ENCODE measurements at regions not wholly inside any gene's neighbourhood (a gene's known extent, or its start where the extent isn't known, plus 50 kb on each side); places are given as distances from the start of the nearest gene placed in this dataset.

DNA sequence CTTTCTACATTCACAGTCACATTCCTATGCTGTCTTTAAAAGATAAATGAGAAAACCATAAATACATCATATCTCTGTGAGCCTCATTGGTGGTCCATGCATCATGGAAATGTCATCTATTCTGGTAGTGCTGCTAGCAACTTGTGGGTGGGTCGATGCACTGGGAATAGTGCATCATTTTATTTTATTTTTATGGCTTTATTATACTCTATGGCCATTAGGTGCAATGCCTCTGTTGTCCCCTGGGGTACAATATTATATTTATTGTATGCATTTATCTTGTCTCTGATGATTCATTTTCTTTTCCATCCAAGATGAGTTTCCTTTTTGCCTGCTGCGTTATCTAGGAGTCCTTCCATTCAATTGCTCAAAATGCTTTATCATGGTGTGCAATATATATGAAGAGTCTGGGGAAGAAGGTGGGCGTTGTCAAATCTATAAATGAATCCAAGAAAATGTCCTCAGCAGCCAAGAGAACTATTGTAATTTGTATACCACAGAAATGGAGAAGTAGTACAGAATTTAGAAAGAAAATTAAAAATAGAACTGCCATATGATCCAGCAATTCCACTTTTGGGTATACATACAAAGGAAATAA, 324.0 kb downstream of the KCNJ2 start:
- Histone ChIP-seq H4K20me1 (ENCODE audit: insufficient read depth, low read length, poor library complexity, severe bottlenecking) (no peaks in the 10 kb centered on the region), H3K9me3 (ENCODE audit: insufficient read depth, low read depth, low read length) (no peaks in the 10 kb centered on the region), H2AFZ (ENCODE audit: low read length) (no peak overlapping the region), H3K4me3 (ENCODE audit: low read length, poor library complexity, severe bottlenecking) (no peak overlapping the region), H3K36me3 (ENCODE audit: insufficient read depth, low read length) (no peaks in the 10 kb centered on the region), H3K9me2 (replicated peaks; ENCODE audit: low read depth, low read length) (no peaks in the 10 kb centered on the region), H3K9ac (ENCODE audit: low read depth, low read length, poor library complexity, severe bottlenecking) (no peak overlapping the region), H3K4me1 (ENCODE audit: insufficient read depth, low read length, poor library complexity, severe bottlenecking) (no peaks in the 10 kb centered on the region), H3K4me2 (ENCODE audit: low read depth, low read length, poor library complexity, severe bottlenecking) (no peak overlapping the region), H3F3A (ENCODE audit: low read depth) (no peaks in the 10 kb centered on the region), H3K27me3 (ENCODE audit: insufficient read depth, low read length, poor library complexity, severe bottlenecking) (no peaks in the 10 kb centered on the region), H3K79me2 (ENCODE audit: insufficient read depth, low read length) (no peaks in the 10 kb centered on the region)
- TF ChIP-seq, protein P1, sequence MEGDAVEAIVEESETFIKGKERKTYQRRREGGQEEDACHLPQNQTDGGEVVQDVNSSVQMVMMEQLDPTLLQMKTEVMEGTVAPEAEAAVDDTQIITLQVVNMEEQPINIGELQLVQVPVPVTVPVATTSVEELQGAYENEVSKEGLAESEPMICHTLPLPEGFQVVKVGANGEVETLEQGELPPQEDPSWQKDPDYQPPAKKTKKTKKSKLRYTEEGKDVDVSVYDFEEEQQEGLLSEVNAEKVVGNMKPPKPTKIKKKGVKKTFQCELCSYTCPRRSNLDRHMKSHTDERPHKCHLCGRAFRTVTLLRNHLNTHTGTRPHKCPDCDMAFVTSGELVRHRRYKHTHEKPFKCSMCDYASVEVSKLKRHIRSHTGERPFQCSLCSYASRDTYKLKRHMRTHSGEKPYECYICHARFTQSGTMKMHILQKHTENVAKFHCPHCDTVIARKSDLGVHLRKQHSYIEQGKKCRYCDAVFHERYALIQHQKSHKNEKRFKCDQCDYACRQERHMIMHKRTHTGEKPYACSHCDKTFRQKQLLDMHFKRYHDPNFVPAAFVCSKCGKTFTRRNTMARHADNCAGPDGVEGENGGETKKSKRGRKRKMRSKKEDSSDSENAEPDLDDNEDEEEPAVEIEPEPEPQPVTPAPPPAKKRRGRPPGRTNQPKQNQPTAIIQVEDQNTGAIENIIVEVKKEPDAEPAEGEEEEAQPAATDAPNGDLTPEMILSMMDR (conservative IDR thresholded peaks at IDR 0.05; ENCODE audit: low read length): no peak
- TF ChIP-seq EZH2phosphoT487 (IDR thresholded peaks at IDR 0.05; ENCODE audit: borderline replicate concordance): no peak

DNA sequence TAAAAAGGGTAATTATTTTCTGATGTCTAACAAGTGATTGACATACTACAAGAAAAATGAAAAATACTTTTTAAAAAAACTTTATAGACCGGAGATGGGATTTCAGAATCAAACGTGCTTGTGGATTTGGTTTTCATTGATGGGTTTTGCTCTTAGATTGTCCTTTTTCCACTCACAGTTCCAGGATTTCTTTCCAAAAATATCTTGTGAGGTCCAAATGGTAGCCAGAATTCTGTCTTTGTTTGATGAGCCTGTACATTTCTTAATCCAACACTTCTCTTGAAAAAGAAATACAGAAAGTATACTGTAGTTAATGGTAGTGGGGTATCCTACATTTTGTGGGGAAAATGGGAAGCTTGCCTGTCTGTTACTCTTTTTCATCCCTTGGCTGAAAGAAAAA, 329.3 kb downstream of the KCNJ2 start:
- H3K4me2 ChIP-seq (ENCODE audit: low read depth, low read length, poor library complexity, severe bottlenecking): no peak overlapping the region
- H3K79me2 ChIP-seq (ENCODE audit: insufficient read depth, low read length): no peaks in the 10 kb centered on the region

DNA sequence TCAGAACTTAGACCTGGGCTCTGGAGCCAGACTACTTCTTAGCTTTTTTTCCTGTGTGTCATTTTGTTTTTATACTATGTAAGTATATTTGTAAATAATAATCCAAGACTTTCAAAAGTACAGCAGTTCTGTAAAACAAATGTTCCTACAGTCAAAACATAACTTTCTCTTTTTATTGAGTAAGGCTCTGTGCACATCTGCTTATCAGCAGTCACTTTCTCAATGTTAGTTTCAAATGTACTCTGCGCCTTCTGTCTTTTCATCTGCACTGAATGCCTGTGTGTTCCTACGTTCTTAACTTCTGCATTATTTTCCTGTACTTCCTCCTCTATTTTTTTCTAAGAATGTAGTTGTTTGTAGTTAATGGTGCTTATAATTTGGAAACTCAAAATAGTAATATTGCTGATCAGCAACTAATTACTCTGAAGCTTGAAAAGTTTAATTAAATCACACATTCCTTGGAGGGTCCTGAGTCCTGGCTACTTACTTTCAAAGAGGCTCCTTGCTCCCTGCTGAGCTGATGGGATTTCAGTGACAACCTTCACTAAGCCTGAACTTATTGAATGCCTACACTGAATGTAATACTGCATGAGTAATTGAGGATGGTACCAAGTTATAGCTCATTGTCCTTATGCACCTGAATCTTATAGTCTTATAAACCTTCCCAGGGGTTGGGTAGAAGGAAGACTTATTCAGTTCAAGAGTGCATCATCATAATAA, 329.9 kb downstream of the KCNJ2 start:
- Histone ChIP-seq H3K9ac (ENCODE audit: low read depth, low read length, poor library complexity, severe bottlenecking) (no peak overlapping the region), H2AFZ (ENCODE audit: low read length) (no peak overlapping the region), H3K9me2 (replicated peaks; ENCODE audit: low read depth, low read length) (no peaks in the 10 kb centered on the region), H3K9me3 (ENCODE audit: insufficient read depth, low read depth, low read length) (no peaks in the 10 kb centered on the region), H4K20me1 (ENCODE audit: insufficient read depth, low read length, poor library complexity, severe bottlenecking) (no peaks in the 10 kb centered on the region), H3K79me2 (ENCODE audit: insufficient read depth, low read length) (no peaks in the 10 kb centered on the region), H3K36me3 (ENCODE audit: insufficient read depth, low read length) (no peaks in the 10 kb centered on the region), H3K27me3 (ENCODE audit: insufficient read depth, low read length, poor library complexity, severe bottlenecking) (no peaks in the 10 kb centered on the region), H3F3A (ENCODE audit: low read depth) (no peaks in the 10 kb centered on the region), H3K4me3 (ENCODE audit: low read length, poor library complexity, severe bottlenecking) (no peak overlapping the region), H3K4me2 (ENCODE audit: low read depth, low read length, poor library complexity, severe bottlenecking) (no peak overlapping the region), H3K4me1 (ENCODE audit: insufficient read depth, low read length, poor library complexity, severe bottlenecking) (no peaks in the 10 kb centered on the region)
- TF ChIP-seq, protein P1 (conservative IDR thresholded peaks at IDR 0.05; ENCODE audit: low read length): no peak
- no peak for TF ChIP-seq EZH2phosphoT487 (IDR thresholded peaks at IDR 0.05; ENCODE audit: borderline replicate concordance)

More for the DNA sequence above, 329.3 kb downstream of the KCNJ2 start:
- Histone ChIP-seq H4K20me1 (ENCODE audit: insufficient read depth, low read length, poor library complexity, severe bottlenecking) (no peaks in the 10 kb centered on the region), H3K4me3 (ENCODE audit: low read length, poor library complexity, severe bottlenecking) (no peak overlapping the region), H3K9me3 (ENCODE audit: insufficient read depth, low read depth, low read length) (no peaks in the 10 kb centered on the region), H3F3A (ENCODE audit: low read depth) (no peaks in the 10 kb centered on the region), H3K36me3 (ENCODE audit: insufficient read depth, low read length) (no peaks in the 10 kb centered on the region), H3K9ac (ENCODE audit: low read depth, low read length, poor library complexity, severe bottlenecking) (no peak overlapping the region), H3K9me2 (replicated peaks; ENCODE audit: low read depth, low read length) (no peaks in the 10 kb centered on the region), H3K27me3 (ENCODE audit: insufficient read depth, low read length, poor library complexity, severe bottlenecking) (no peaks in the 10 kb centered on the region), H3K4me1 (ENCODE audit: insufficient read depth, low read length, poor library complexity, severe bottlenecking) (no peaks in the 10 kb centered on the region), H2AFZ (ENCODE audit: low read length) (no peak overlapping the region)
- TF ChIP-seq, protein P1 (conservative IDR thresholded peaks at IDR 0.05; ENCODE audit: low read length): no peak
- TF ChIP-seq EZH2phosphoT487 (IDR thresholded peaks at IDR 0.05; ENCODE audit: borderline replicate concordance): no peak

Measured in Loucy (cell line).